Gastrocnemius medialis (tissue), 4 donors: ENCODE measurements at regions not wholly inside any gene's neighbourhood (a gene's known extent, or its start where the extent isn't known, plus 50 kb on each side); places are given as distances from the start of the nearest gene placed in this dataset.

Experiments
- POLR2A ChIP-seq, 2 donors: fragments of 450-650 bp; IDR thresholded peaks; one replicate each; pipeline ENCODE4 v1.6.1; 2017; ENCODE audit warnings: antibody characterized with exemption in 2 of 2, mild to moderate bottlenecking in 2 of 2, moderate library complexity in 2 of 2
- TF ChIP-seq, protein P1 (sequence below), 5 experiments: fragments of 450-650 bp in 3 of 5; fragments of 200-600 bp in 2 of 5; sonication (generic) in 2 of 5; IDR thresholded peaks in 4 of 5; conservative IDR thresholded peaks in 1 of 5; 1 replicate in 4 of 5; 2 replicates in 1 of 5; pipeline ENCODE4 v1.5.1; 2016 to 2019; ENCODE audit warnings: antibody characterized with exemption in 5 of 5, mild to moderate bottlenecking in 3 of 5, moderate library complexity in 3 of 5

DNA sequence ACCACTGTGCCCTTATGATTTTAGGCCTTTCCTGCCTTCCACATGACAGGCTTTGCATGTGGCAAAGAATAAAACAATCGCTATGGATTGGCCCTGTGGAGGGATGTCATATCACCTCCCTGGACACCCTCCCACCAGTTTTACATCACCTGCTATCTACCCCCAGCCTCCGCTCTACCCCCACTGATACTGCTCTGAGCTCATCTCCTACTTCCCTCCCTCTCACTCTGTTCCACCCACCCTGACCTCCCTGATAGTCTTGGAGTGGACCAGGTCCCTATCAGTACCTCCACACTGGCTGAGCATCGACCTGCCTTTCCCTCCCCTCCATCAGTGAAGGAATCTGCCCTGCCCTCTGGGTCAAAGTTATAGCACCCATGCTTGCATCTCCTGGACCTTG is 91.8 kb upstream of the FOXN3 start:
- TF ChIP-seq, protein P1, sequence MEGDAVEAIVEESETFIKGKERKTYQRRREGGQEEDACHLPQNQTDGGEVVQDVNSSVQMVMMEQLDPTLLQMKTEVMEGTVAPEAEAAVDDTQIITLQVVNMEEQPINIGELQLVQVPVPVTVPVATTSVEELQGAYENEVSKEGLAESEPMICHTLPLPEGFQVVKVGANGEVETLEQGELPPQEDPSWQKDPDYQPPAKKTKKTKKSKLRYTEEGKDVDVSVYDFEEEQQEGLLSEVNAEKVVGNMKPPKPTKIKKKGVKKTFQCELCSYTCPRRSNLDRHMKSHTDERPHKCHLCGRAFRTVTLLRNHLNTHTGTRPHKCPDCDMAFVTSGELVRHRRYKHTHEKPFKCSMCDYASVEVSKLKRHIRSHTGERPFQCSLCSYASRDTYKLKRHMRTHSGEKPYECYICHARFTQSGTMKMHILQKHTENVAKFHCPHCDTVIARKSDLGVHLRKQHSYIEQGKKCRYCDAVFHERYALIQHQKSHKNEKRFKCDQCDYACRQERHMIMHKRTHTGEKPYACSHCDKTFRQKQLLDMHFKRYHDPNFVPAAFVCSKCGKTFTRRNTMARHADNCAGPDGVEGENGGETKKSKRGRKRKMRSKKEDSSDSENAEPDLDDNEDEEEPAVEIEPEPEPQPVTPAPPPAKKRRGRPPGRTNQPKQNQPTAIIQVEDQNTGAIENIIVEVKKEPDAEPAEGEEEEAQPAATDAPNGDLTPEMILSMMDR (IDR thresholded peaks at IDR 0.05 in 4 of 5, conservative IDR thresholded peaks at IDR 0.05 in 1 of 5), result no peak
- no peak for TF ChIP-seq POLR2A (IDR thresholded peaks at IDR 0.05)
